Mesendoderm (in vitro differentiated cells): ENCODE measurements at regions not wholly inside any gene's neighbourhood (a gene's known extent, or its start where the extent isn't known, plus 50 kb on each side); places are given as distances from the start of the nearest gene placed in this dataset.

Source experiments
- DNase-seq: peaks from one replicate; pipeline ENCODE4 v3.0.0; 2013
- H2AK5ac ChIP-seq: 2 replicates; pipeline ENCODE4 v1.6.1; 2013; ENCODE audit warnings: low read length, inconsistent platforms
- H2BK120ac ChIP-seq: 2 replicates; pipeline ENCODE4 v1.6.1; 2013; ENCODE audit warnings: low read depth, mild to moderate bottlenecking, low read length, moderate library complexity, mixed read lengths
- H2BK15ac ChIP-seq: replicated peaks from 2 replicates; pipeline ENCODE4 v1.6.1; 2013; ENCODE audit warnings: low read depth, mild to moderate bottlenecking, moderate library complexity
- H2BK5ac ChIP-seq: 2 replicates; pipeline ENCODE4 v1.6.1; 2013; ENCODE audit warnings: low read length, inconsistent platforms
- H3K18ac ChIP-seq: 2 replicates; pipeline ENCODE4 v1.6.1; 2013; ENCODE audit warnings: mild to moderate bottlenecking, low read length, mixed read lengths
- H3K23ac ChIP-seq: one replicate; pipeline ENCODE4 v1.6.1; 2013; ENCODE audit warnings: low read length
- H3K27ac ChIP-seq: 2 replicates; pipeline ENCODE4 v1.5.1; 2013; ENCODE audit warnings: low read depth, mild to moderate bottlenecking, inconsistent platforms, low read length, moderate library complexity
- H3K27me3 ChIP-seq: 2 replicates; pipeline ENCODE4 v1.6.1; 2013; ENCODE audit warnings: low read length, control low read depth, mild to moderate bottlenecking, inconsistent platforms; ENCODE audit not compliant: insufficient read depth, poor library complexity
- H3K36me3 ChIP-seq: 2 replicates; pipeline ENCODE4 v1.6.1; 2013; ENCODE audit warnings: low read length, inconsistent platforms; ENCODE audit not compliant: control insufficient read depth, insufficient read depth
- H3K4ac ChIP-seq: one replicate; pipeline ENCODE4 v1.6.1; 2013; ENCODE audit warnings: low read depth, mild to moderate bottlenecking, low read length, moderate library complexity
- H3K4me1 ChIP-seq: 2 replicates; pipeline ENCODE4 v1.6.1; 2013; ENCODE audit warnings: low read depth, low read length, inconsistent platforms; ENCODE audit not compliant: control insufficient read depth
- H3K4me2 ChIP-seq: 2 replicates; pipeline ENCODE4 v1.6.1; 2013; ENCODE audit warnings: low read length
- H3K4me3 ChIP-seq: 2 replicates; pipeline ENCODE4 v1.5.1; 2013; ENCODE audit warnings: mild to moderate bottlenecking, low read length
- H3K56ac ChIP-seq: one replicate; pipeline ENCODE4 v1.6.1; 2013; ENCODE audit warnings: low read length
- H3K79me1 ChIP-seq: 2 replicates; pipeline ENCODE4 v1.6.1; 2013; ENCODE audit warnings: low read length, inconsistent platforms
- H3K79me2 ChIP-seq: 2 replicates; pipeline ENCODE4 v1.6.1; 2013; ENCODE audit warnings: mild to moderate bottlenecking, low read length; ENCODE audit not compliant: control insufficient read depth, insufficient read depth
- H3K9ac ChIP-seq: 2 replicates; pipeline ENCODE4 v1.6.1; 2013; ENCODE audit warnings: low read length, inconsistent platforms
- H4K5ac ChIP-seq: one replicate; pipeline ENCODE4 v1.6.1; 2013; ENCODE audit warnings: low read length
- H4K8ac ChIP-seq: one replicate; pipeline ENCODE4 v1.6.1; 2013; ENCODE audit warnings: low read depth, mild to moderate bottlenecking, control low read depth, low read length, moderate library complexity
- WGBS: extraction: QIAGEN DNeasy Blood & Tissue Kit; methylation state at CpG from one replicate; pipeline ENCODE4 v1.1.7; 2013; ENCODE audit warnings: low lambda C conversion rate, missing lambda C conversion rate; ENCODE audit not compliant: insufficient coverage; ENCODE audit errors: extremely low coverage; 5-methylcytosine and 5-hydroxymethylcytosine counted together

GRCh38 chr2:108076527-108076926 is 90.2 kb downstream of the SLC5A7 start:
- Histone ChIP-seq H3K56ac (no peak overlapping the region), H2BK5ac (no peak overlapping the region), H4K8ac (no peak overlapping the region), H2AK5ac (no peak overlapping the region), H3K4ac (no peak overlapping the region), H4K5ac (no peak overlapping the region), H3K4me2 (no peak overlapping the region), H3K18ac (no peak overlapping the region), H3K27ac (no peak overlapping the region), H3K79me1 (no peaks in the 10 kb centered on the region), H3K36me3 (no peaks in the 10 kb centered on the region), H3K4me1 (no peaks in the 10 kb centered on the region), H3K27me3 (no peaks in the 10 kb centered on the region), H2BK120ac (no peak overlapping the region), H2BK15ac (no peak overlapping the region), H3K9ac (no peak overlapping the region), H3K79me2 (no peaks in the 10 kb centered on the region), H3K4me3 (no peak overlapping the region), H3K23ac (no peak overlapping the region)
- no peak for DNase-seq
- no CpG with 5 or more reads among the region's 5 CpGs for WGBS

- Histone ChIP-seq H3K4me2 (no peak overlapping the region), H3K27me3 (no peaks in the 10 kb centered on the region), H2BK15ac (no peak overlapping the region), H3K23ac (no peak overlapping the region), H3K4ac (no peak overlapping the region), H3K36me3 (no peaks in the 10 kb centered on the region), H2BK5ac (no peak overlapping the region), H3K18ac (no peak overlapping the region), H2AK5ac (no peak overlapping the region), H3K79me2 (no peaks in the 10 kb centered on the region), H4K8ac (no peak overlapping the region), H3K4me3 (no peak overlapping the region), H3K4me1 (no peaks in the 10 kb centered on the region), H3K79me1 (no peaks in the 10 kb centered on the region), H3K56ac (no peak overlapping the region), H4K5ac (no peak overlapping the region), H2BK120ac (no peak overlapping the region), H3K9ac (no peak overlapping the region), H3K27ac (no peak overlapping the region)
- DNase-seq, result no peak
Observed at GRCh38 chr2:108079736-108080135, 93.4 kb downstream of the SLC5A7 start.

GRCh38 chr2:108080177-108080576 is 93.9 kb downstream of the SLC5A7 start:
- Histone ChIP-seq H4K5ac (no peak overlapping the region), H2BK5ac (no peak overlapping the region), H2BK15ac (no peak overlapping the region), H3K23ac (no peak overlapping the region), H4K8ac (no peak overlapping the region), H3K4ac (no peak overlapping the region), H3K4me2 (no peak overlapping the region), H2AK5ac (no peak overlapping the region), H2BK120ac (no peak overlapping the region), H3K56ac (no peak overlapping the region), H3K4me1 (no peaks in the 10 kb centered on the region), H3K79me2 (no peaks in the 10 kb centered on the region), H3K79me1 (no peaks in the 10 kb centered on the region), H3K27ac (no peak overlapping the region), H3K27me3 (no peaks in the 10 kb centered on the region), H3K18ac (no peak overlapping the region), H3K9ac (no peak overlapping the region), H3K36me3 (no peaks in the 10 kb centered on the region), H3K4me3 (no peak overlapping the region)
- no peak for DNase-seq
- WGBS, result no CpG with 5 or more reads among the region's 1 CpG

- H3K4me1 ChIP-seq, result no peaks in the 10 kb centered on the region
- H4K5ac ChIP-seq, result no peak overlapping the region
- H3K27ac ChIP-seq, result no peak overlapping the region
- no peak overlapping the region for H2BK15ac ChIP-seq
- no peak overlapping the region for H3K56ac ChIP-seq
- H3K18ac ChIP-seq, result no peak overlapping the region
- no peak overlapping the region for H3K23ac ChIP-seq
- H2BK5ac ChIP-seq, result no peak overlapping the region
- no peak overlapping the region for H3K4me2 ChIP-seq
- no peak overlapping the region for H3K4me3 ChIP-seq
- H2AK5ac ChIP-seq, result no peak overlapping the region
- H3K36me3 ChIP-seq, result no peaks in the 10 kb centered on the region
- no peak overlapping the region for H3K4ac ChIP-seq
- H3K27me3 ChIP-seq, result no peaks in the 10 kb centered on the region
- H3K79me1 ChIP-seq, result no peaks in the 10 kb centered on the region
- H3K9ac ChIP-seq, result no peak overlapping the region
- H4K8ac ChIP-seq, result no peak overlapping the region
- H2BK120ac ChIP-seq, result no peak overlapping the region
- no peak for DNase-seq
- no peaks in the 10 kb centered on the region for H3K79me2 ChIP-seq
- no CpG with 5 or more reads among the region's 1 CpG for WGBS
Observed at GRCh38 chr2:108082978-108083377, 96.7 kb downstream of the SLC5A7 start.

GRCh38 chr2:108084311-108084710 is 98.0 kb downstream of the SLC5A7 start:
- H2BK15ac ChIP-seq, result no peak overlapping the region
- no peak overlapping the region for H2BK120ac ChIP-seq
- no peak overlapping the region for H2AK5ac ChIP-seq
- no peak overlapping the region for H3K4me3 ChIP-seq
- H3K79me1 ChIP-seq, result no peaks in the 10 kb centered on the region
- H3K9ac ChIP-seq, result no peak overlapping the region
- H3K4ac ChIP-seq, result no peak overlapping the region
- no peak overlapping the region for H4K8ac ChIP-seq
- H3K4me1 ChIP-seq, result no peaks in the 10 kb centered on the region
- WGBS, result no CpG with 5 or more reads among the region's 3 CpGs
- DNase-seq, result no peak
- H3K27me3 ChIP-seq, result no peaks in the 10 kb centered on the region
- H3K23ac ChIP-seq, result no peak overlapping the region
- H3K56ac ChIP-seq, result no peak overlapping the region
- no peaks in the 10 kb centered on the region for H3K79me2 ChIP-seq
- H3K18ac ChIP-seq, result no peak overlapping the region
- H3K4me2 ChIP-seq, result no peak overlapping the region
- H3K36me3 ChIP-seq, result no peaks in the 10 kb centered on the region
- H4K5ac ChIP-seq, result no peak overlapping the region
- no peak overlapping the region for H3K27ac ChIP-seq
- H2BK5ac ChIP-seq, result no peak overlapping the region

GRCh38 chr2:108092886-108093285 is 106.6 kb downstream of the SLC5A7 start:
- DNase-seq, result no peak
- Histone ChIP-seq H3K56ac (no peak overlapping the region), H3K36me3 (no peaks in the 10 kb centered on the region), H3K4me1 (no peaks in the 10 kb centered on the region), H4K8ac (no peak overlapping the region), H2AK5ac (no peak overlapping the region), H3K79me2 (no peaks in the 10 kb centered on the region), H2BK120ac (no peak overlapping the region), H3K4me2 (no peak overlapping the region), H4K5ac (no peak overlapping the region), H2BK5ac (no peak overlapping the region), H3K27ac (no peak overlapping the region), H3K27me3 (no peaks in the 10 kb centered on the region), H3K4me3 (no peak overlapping the region), H3K79me1 (no peaks in the 10 kb centered on the region), H3K4ac (no peak overlapping the region), H3K9ac (no peak overlapping the region), H3K18ac (no peak overlapping the region), H3K23ac (no peak overlapping the region), H2BK15ac (no peak overlapping the region)
- WGBS, result no CpG with 5 or more reads among the region's 1 CpG
